Spleen (tissue), 7 donors: ENCODE measurements at regions not wholly inside any gene's neighbourhood (a gene's known extent, or its start where the extent isn't known, plus 50 kb on each side); places are given as distances from the start of the nearest gene placed in this dataset.

ENCODE experiments used
- POLR2A ChIP-seq, 3 donors: fragments of 450-650 bp; IDR thresholded peaks; one replicate each; pipeline ENCODE4 v1.5.1; 2017; ENCODE audit warnings: antibody characterized with exemption in 3 of 3, mild to moderate bottlenecking in 1 of 3
- POLR2AphosphoS5 ChIP-seq, 3 donors: sonication (generic); formaldehyde crosslinking; IDR thresholded peaks; one replicate each; pipeline ENCODE4 v1.5.1; 2017; ENCODE audit warnings: antibody characterized with exemption in 3 of 3
- TF ChIP-seq, protein P1 (sequence below), 11 experiments: fragments of 200-600 bp in 7 of 11; fragments of 450-650 bp in 4 of 11; sonication (generic) in 4 of 11; IDR thresholded peaks in 8 of 11; conservative IDR thresholded peaks in 3 of 11; 1 replicate in 7 of 11; 2 replicates in 4 of 11; pipeline versions ENCODE4 v1.4.0 to v1.8.0; 2016 to 2021; ENCODE audit warnings: antibody characterized with exemption in 11 of 11, inconsistent platforms in 4 of 11, mild to moderate bottlenecking in 1 of 11
- donor health status: DM: no; HTN: no; CAD: no; lungs with moderate emphysema.
- donor health status: DM: no; HTN: no; CAD: no.
- donor health status: DM: no; HTN: no; CAD: no.

DNA sequence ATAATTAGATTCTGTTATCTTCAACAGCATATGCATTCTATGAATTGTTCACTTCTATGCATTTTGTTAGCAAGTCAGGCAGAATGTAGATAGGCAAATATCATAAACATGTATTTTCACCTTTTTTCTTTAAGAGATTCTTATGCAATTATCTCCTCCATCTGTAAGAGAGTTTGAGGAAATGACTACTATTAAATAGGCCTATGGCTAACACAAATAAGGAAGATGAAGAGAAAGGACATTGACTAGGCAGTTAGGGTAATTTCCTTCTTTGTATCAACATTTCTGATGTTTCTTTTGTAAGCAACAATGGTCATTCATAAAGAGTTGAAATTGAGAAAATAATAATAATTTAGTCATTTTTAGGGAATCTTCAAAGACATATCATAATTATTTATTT, 145.2 kb upstream of the CDH12 start:
- TF ChIP-seq, protein P1, sequence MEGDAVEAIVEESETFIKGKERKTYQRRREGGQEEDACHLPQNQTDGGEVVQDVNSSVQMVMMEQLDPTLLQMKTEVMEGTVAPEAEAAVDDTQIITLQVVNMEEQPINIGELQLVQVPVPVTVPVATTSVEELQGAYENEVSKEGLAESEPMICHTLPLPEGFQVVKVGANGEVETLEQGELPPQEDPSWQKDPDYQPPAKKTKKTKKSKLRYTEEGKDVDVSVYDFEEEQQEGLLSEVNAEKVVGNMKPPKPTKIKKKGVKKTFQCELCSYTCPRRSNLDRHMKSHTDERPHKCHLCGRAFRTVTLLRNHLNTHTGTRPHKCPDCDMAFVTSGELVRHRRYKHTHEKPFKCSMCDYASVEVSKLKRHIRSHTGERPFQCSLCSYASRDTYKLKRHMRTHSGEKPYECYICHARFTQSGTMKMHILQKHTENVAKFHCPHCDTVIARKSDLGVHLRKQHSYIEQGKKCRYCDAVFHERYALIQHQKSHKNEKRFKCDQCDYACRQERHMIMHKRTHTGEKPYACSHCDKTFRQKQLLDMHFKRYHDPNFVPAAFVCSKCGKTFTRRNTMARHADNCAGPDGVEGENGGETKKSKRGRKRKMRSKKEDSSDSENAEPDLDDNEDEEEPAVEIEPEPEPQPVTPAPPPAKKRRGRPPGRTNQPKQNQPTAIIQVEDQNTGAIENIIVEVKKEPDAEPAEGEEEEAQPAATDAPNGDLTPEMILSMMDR (IDR thresholded peaks at IDR 0.05 in 8 of 11, conservative IDR thresholded peaks at IDR 0.05 in 3 of 11) = no peak
- TF ChIP-seq POLR2A (IDR thresholded peaks at IDR 0.05) (no peak), POLR2AphosphoS5 (IDR thresholded peaks at IDR 0.05) (no peak)
